Stomach (tissue), 4 donors: ENCODE measurements at regions not wholly inside any gene's neighbourhood (a gene's known extent, or its start where the extent isn't known, plus 50 kb on each side); places are given as distances from the start of the nearest gene placed in this dataset.

Experiments used
- CTCF ChIP-seq, 7 experiments: fragments of 450-650 bp in 4 of 7; fragments of 200-600 bp in 3 of 7; sonication (generic) in 3 of 7; IDR thresholded peaks; one replicate each; pipeline ENCODE4 v1.5.1; 2016 to 2019; ENCODE audit warnings: antibody characterized with exemption in 7 of 7, control low read depth in 2 of 7, mild to moderate bottlenecking in 1 of 7
- POLR2AphosphoS5 ChIP-seq, 3 donors: sonication (generic); formaldehyde crosslinking; IDR thresholded peaks; one replicate each; pipeline ENCODE4 v1.6.1; 2016; ENCODE audit warnings: antibody characterized with exemption in 3 of 3

GRCh38 chr2:191559569-191559968, 118.4 kb upstream of the NABP1 start:
- no peak for TF ChIP-seq CTCF (IDR thresholded peaks at IDR 0.05)
- TF ChIP-seq POLR2AphosphoS5 (IDR thresholded peaks at IDR 0.05) = no peak
